ENCODE measurements at regions not wholly inside any gene's neighbourhood (a gene's known extent, or its start where the extent isn't known, plus 50 kb on each side); places are given as distances from the start of the nearest gene placed in this dataset.

- Histone ChIP-seq H4K91ac (ENCODE audit: insufficient read length, low read depth, low read length) (no peak overlapping the region), H2AK5ac (ENCODE audit: insufficient read length, low read length) (no peak overlapping the region), H4K8ac (replicated peaks; ENCODE audit: insufficient read length, low read depth, low read length) (no peak overlapping the region), H3K4me2 (ENCODE audit: insufficient read depth, insufficient read length, low read length) (no peak overlapping the region), H2BK15ac (ENCODE audit: low read depth, low read length) (no peak overlapping the region), H3K79me2 (ENCODE audit: insufficient read depth, low read length) (no peaks in the 10 kb centered on the region), H3K9ac (ENCODE audit: extremely low read depth, insufficient read length, low read length) (no peak overlapping the region), H3K9me3 (ENCODE audit: control insufficient read depth, low read depth, low read length) (no peaks in the 10 kb centered on the region), H2BK5ac (ENCODE audit: insufficient read length, low read length) (no peak overlapping the region), H4K20me1 (ENCODE audit: control insufficient read depth, insufficient read depth, insufficient read length) (no peaks in the 10 kb centered on the region), H2AFZ (ENCODE audit: low read length) (no peak overlapping the region), H2BK120ac (ENCODE audit: low read depth, low read length, poor library complexity, severe bottlenecking) (no peak overlapping the region), H2BK20ac (ENCODE audit: low read depth, low read length, poor library complexity, severe bottlenecking) (no peak overlapping the region), H3K4ac (ENCODE audit: low read depth, low read length) (no peak overlapping the region), H3K27me3 (ENCODE audit: insufficient read depth, low read length) (no peaks in the 10 kb centered on the region), H3K23ac (ENCODE audit: insufficient read length, low read depth, low read length) (no peak overlapping the region), H3K18ac (ENCODE audit: insufficient read length, low read depth, low read length) (no peak overlapping the region), H3T11ph (ENCODE audit: low read length) (no peak overlapping the region), H3K23me2 (ENCODE audit: insufficient read length, low read depth, low read length, poor library complexity, severe bottlenecking) (no peaks in the 10 kb centered on the region), H3K79me1 (ENCODE audit: insufficient read depth, low read depth, low read length, poor library complexity, severe bottlenecking) (no peaks in the 10 kb centered on the region), H3K4me1 (ENCODE audit: insufficient read depth, low read length) (peaks cover 10% of the 10 kb centered on the region; the same call in 1 of the 2 replicates), H3K27ac (ENCODE audit: insufficient read length, low read depth, low read length) (no peak overlapping the region), H4K5ac (ENCODE audit: insufficient read length, low read depth, low read length) (no peak overlapping the region), H3K14ac (ENCODE audit: insufficient read depth, low read length) (no peak overlapping the region), H2BK12ac (ENCODE audit: insufficient read length, low read depth, low read length) (no peak overlapping the region), H3K56ac (ENCODE audit: insufficient read length, low read depth, low read length) (no peak overlapping the region)
- no CpG with 5 or more reads among the region's 2 CpGs for WGBS (ENCODE audit: extremely low coverage, insufficient read length, low lambda C conversion rate)
- Mint-ChIP-seq H3K9me3 (no peaks in the 10 kb centered on the region), H3K27me3 (ENCODE audit: low read depth) (peaks cover 2% of the 10 kb centered on the region; the same call in 1 of the 2 replicates), H3K4me1 (peaks cover 40 to 42% of the 10 kb centered on the region in 2 experiments), H3K4me3 (no peak overlapping the region), H3K27ac (peak overlapping the region in 1 of 3 experiments; percentile 46; a peak in 3 of 7 replicates), H3K36me3 (ENCODE audit: insufficient read depth in 1 of 3, low read depth in 3 of 3) (no peaks in the 10 kb centered on the region)
- peak; percentile 59 for DNase-seq
- TF ChIP-seq CTCF (conservative IDR thresholded peaks at IDR 0.05) = no peak
These were observed 83.6 kb downstream of the MRPL14 start for GRCh38 chr6:44043479-44044153.
